Right lobe of liver (tissue), 6 donors: ENCODE measurements at regions not wholly inside any gene's neighbourhood (a gene's known extent, or its start where the extent isn't known, plus 50 kb on each side); places are given as distances from the start of the nearest gene placed in this dataset.

Experiments
- ATAC-seq, 4 donors: fragments of 200-7000 bp; cut with Tn5 transposase; one replicate each; pipeline ENCODE4 v1.9.1; 2020; ENCODE audit warnings: mild to moderate bottlenecking in 4 of 4, moderate library complexity in 4 of 4
- DNase-seq, 3 donors: peaks; one replicate each; pipeline ENCODE4 v3.0.0-alpha.2; 2020
- H3K27ac ChIP-seq, 3 donors: fragments of 200-600 bp; one replicate each; pipeline ENCODE4 v1.8.0; 2022
- H3K27me3 ChIP-seq, 2 donors: fragments of 200-600 bp; one replicate each; pipeline ENCODE4 v1.8.0; 2022
- H3K36me3 ChIP-seq, 4 donors: fragments of 200-600 bp; sonication (generic) in 1 of 4; one replicate each; pipeline versions ENCODE4 v1.5.1 to v1.8.0; 2017 to 2022; ENCODE audit warnings: control low read depth in 1 of 4
- H3K4me1 ChIP-seq, 4 donors: fragments of 200-600 bp; sonication (generic) in 1 of 4; one replicate each; pipeline versions ENCODE4 v1.5.1 to v1.8.0; 2017 to 2022; ENCODE audit warnings: control low read depth in 1 of 4
- H3K4me3 ChIP-seq, 3 donors: fragments of 200-600 bp; one replicate each; pipeline ENCODE4 v1.8.0; 2022
- H3K9me3 ChIP-seq, 4 donors: fragments of 200-600 bp; sonication (generic) in 1 of 4; one replicate each; pipeline versions ENCODE4 v1.5.1 to v1.8.0; 2017 to 2022; ENCODE audit warnings: control low read depth in 1 of 4
- POLR2A ChIP-seq: fragments of 450-650 bp; IDR thresholded peaks from one replicate; pipeline ENCODE4 v1.6.1; 2017; ENCODE audit warnings: antibody characterized with exemption, mild to moderate bottlenecking
- WGBS: methylation state at CpG from one replicate; pipeline ENCODE4 v1.1.6; 2018; ENCODE audit warnings: low coverage, low lambda C conversion rate; ENCODE audit not compliant: insufficient coverage; ENCODE audit errors: missing lambda C conversion rate; 5-methylcytosine and 5-hydroxymethylcytosine counted together
- intact Hi-C, 2 donors: fragments of 100-400 bp; cut with DNase I; formaldehyde crosslinking; loops; one replicate each; pipeline versions ENCODE4 v1.11.2 to v1.14.1; 2022
- TF ChIP-seq, protein P1 (sequence below), 4 donors: fragments of 200-600 bp in 3 of 4; fragments of 450-650 bp in 1 of 4; IDR thresholded peaks; one replicate each; pipeline versions ENCODE4 v1.5.1 to v1.8.0; 2016 to 2022; ENCODE audit warnings: antibody characterized with exemption in 4 of 4, mild to moderate bottlenecking in 2 of 4
- donor health status: DM: no; HTN: yes; CAD: no.
- donor health status: DM: no; HTN: no; CAD: no.
- donor health status: DM: no; HTN: no; CAD: no.
- donor health status: DM: no; HTN: yes; CAD: no.
- donor health status: DM: no; HTN: yes; CAD: no.

DNA sequence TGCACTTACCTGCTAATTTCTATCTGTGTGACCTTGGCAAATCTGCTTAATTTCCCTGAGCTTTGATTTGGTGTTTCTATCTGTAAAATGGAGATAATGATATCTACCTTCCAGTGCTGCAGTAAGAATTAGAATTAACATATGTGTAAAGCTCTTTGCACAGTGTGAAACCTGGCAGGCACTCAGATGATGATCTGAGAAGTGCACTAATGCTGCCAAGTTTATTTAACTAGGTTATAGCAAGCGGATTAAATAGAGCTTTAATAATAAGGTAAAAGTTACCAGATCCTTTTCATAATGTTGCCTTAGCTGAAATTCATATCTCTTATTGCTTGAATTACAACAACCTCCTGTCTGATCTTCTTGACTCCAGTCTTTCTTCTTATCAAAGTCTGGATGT is 315.3 kb upstream of the CD180 start:
- 57% methylated on average over 1 of the region's 1 CpG for WGBS
- TF ChIP-seq POLR2A, result no peak
- TF ChIP-seq, protein P1, sequence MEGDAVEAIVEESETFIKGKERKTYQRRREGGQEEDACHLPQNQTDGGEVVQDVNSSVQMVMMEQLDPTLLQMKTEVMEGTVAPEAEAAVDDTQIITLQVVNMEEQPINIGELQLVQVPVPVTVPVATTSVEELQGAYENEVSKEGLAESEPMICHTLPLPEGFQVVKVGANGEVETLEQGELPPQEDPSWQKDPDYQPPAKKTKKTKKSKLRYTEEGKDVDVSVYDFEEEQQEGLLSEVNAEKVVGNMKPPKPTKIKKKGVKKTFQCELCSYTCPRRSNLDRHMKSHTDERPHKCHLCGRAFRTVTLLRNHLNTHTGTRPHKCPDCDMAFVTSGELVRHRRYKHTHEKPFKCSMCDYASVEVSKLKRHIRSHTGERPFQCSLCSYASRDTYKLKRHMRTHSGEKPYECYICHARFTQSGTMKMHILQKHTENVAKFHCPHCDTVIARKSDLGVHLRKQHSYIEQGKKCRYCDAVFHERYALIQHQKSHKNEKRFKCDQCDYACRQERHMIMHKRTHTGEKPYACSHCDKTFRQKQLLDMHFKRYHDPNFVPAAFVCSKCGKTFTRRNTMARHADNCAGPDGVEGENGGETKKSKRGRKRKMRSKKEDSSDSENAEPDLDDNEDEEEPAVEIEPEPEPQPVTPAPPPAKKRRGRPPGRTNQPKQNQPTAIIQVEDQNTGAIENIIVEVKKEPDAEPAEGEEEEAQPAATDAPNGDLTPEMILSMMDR (IDR thresholded peaks at IDR 0.05), result no peak

DNA sequence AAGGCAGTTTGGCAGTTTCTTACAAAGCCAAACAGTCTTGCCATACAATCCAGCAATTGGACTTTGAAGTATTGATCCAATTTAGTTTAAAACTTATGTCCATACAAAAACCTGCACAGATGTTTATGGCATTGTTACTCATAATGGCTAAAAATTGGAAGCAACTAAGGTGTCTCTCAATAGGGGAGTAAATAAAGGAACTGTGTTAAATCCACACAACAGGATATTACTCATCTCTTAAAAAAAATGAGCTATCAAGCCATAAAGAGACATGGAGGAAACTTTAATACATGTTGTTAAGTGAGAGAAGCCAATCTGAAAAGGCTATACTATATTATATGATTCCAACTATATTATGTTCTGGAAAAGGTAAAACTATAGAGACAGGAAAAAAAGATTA is 313.6 kb upstream of the CD180 start:
- Histone ChIP-seq H3K36me3 (no peaks in the 10 kb centered on the region), H3K27me3 (no peaks in the 10 kb centered on the region), H3K9me3 (no peaks in the 10 kb centered on the region), H3K4me1 (no peaks in the 10 kb centered on the region), H3K27ac (no peak overlapping the region), H3K4me3 (no peak overlapping the region)
- no peak for DNase-seq
- ATAC-seq, result no peak
- intact Hi-C loops, result no loop called here
- TF ChIP-seq, protein P1 (IDR thresholded peaks at IDR 0.05), result no peak
- no peak for TF ChIP-seq POLR2A

More for the DNA sequence above, 315.3 kb upstream of the CD180 start:
- Histone ChIP-seq H3K27me3 (no peaks in the 10 kb centered on the region), H3K4me3 (no peak overlapping the region), H3K4me1 (no peaks in the 10 kb centered on the region), H3K36me3 (no peaks in the 10 kb centered on the region), H3K9me3 (no peaks in the 10 kb centered on the region), H3K27ac (no peak overlapping the region)
- no peak for DNase-seq
- intact Hi-C loops, result no loop called here
- no peak for ATAC-seq

DNA sequence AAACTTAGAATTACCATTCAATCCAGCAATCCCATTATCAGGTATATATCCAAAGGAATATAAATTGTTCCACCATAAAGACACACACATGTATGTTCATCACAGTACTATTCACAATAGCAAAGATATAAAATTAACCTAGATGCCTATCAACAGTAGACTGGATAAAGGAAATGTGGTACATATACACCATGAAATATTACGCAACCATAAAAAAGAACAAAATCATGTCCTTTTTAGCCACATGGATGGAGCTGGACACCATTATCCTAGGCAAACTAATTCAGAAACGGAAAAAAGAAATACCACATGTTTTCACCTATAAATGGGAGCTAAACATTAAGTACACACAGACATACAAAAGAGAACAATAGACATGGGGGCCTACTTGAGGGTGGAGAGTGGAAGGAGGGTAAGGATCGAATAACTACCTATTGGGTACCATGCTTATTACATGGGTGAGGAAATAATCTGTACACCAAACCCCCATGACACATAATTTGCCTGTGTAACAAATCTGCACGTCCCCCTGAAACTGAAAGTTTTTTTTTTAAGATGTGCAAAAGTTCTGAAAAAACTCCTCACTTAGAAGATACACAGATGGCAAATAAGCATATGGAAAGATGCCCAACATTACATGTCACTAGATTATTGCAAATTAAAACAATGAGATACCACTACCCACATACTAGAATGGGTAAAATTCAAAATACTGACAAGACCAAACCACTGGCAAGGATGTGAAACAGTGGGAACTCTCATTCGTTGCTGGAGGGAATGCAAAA is 313.0 kb upstream of the CD180 start:
- Histone ChIP-seq H3K27ac (no peak overlapping the region), H3K36me3 (no peaks in the 10 kb centered on the region), H3K27me3 (no peaks in the 10 kb centered on the region), H3K4me3 (no peak overlapping the region), H3K9me3 (no peaks in the 10 kb centered on the region), H3K4me1 (no peaks in the 10 kb centered on the region)
- intact Hi-C loops, result no loop called here
- ATAC-seq, result no peak
- WGBS, result 72% methylated on average over 5 of the region's 5 CpGs
- no peak for DNase-seq
- no peak for TF ChIP-seq POLR2A
- TF ChIP-seq, protein P1 (IDR thresholded peaks at IDR 0.05), result no peak

DNA sequence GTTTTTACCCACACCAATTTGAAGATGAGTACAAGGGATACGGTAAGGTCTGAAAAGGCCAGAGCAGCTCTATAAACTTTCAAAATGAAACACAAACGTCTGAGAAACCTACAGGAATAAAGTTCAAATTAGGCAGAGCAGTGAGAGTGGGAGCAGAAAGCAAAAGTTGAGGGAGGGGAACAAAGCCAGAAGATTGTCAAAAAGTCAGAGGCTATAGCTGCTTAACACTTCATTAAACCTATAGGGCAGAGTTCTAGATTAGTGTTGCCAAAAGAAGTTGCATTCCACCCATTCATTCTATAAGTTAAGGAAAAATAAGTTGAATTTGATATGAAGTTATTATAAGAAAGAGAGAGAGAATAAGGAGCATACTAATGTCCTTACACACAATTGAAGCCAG is 309.6 kb upstream of the CD180 start:
- H3K4me1 ChIP-seq, result no peaks in the 10 kb centered on the region
- TF ChIP-seq, protein P1 (IDR thresholded peaks at IDR 0.05), result no peak
- no peak for TF ChIP-seq POLR2A
- intact Hi-C loops, result no loop called here
- H3K27ac ChIP-seq, result no peak overlapping the region
- no peaks in the 10 kb centered on the region for H3K27me3 ChIP-seq
- ATAC-seq, result no peak
- no peak for DNase-seq
- WGBS, result 63% methylated on average over 2 of the region's 2 CpGs
- H3K36me3 ChIP-seq, result no peaks in the 10 kb centered on the region
- no peaks in the 10 kb centered on the region for H3K9me3 ChIP-seq
- no peak overlapping the region for H3K4me3 ChIP-seq
